SK-N-SH treated with all-trans-retinoic acid at 6 μM for 48 hours (cell line): ENCODE measurements at regions not wholly inside any gene's neighbourhood (a gene's known extent, or its start where the extent isn't known, plus 50 kb on each side); places are given as distances from the start of the nearest gene placed in this dataset.

Experiments
- ARNTL ChIP-seq: fragments of 450-650 bp; formaldehyde crosslinking; IDR thresholded peaks from 2 replicates; pipeline ENCODE4 v1.5.0; 2020; ENCODE audit warnings: low read depth, mild to moderate bottlenecking, moderate library complexity, borderline replicate concordance
- BACH2 ChIP-seq: fragments of 250-450 bp; sonication (Bioruptor Pico); IDR thresholded peaks from 2 replicates; pipeline ENCODE4 v1.9.0; 2021; ENCODE audit warnings: mild to moderate bottlenecking, borderline replicate concordance
- RARB ChIP-seq: fragments of 250-450 bp; sonication (Bioruptor Pico); IDR thresholded peaks from 2 replicates; pipeline ENCODE4 v1.8.0; 2021; ENCODE audit warnings: mild to moderate bottlenecking, moderate library complexity
- TSHZ2 ChIP-seq: fragments of 250-450 bp; sonication (Bioruptor Pico); IDR thresholded peaks from 2 replicates; pipeline ENCODE4 v1.5.0; 2020; ENCODE audit warnings: mild to moderate bottlenecking, moderate library complexity
- ZFP3 ChIP-seq: fragments of 250-450 bp; sonication (Bioruptor Pico); IDR thresholded peaks from 2 replicates; pipeline ENCODE4 v1.5.0; 2020; ENCODE audit warnings: mild to moderate bottlenecking, moderate library complexity
- ZFP30 ChIP-seq: fragments of 450-650 bp; formaldehyde crosslinking; IDR thresholded peaks from 2 replicates; pipeline ENCODE4 v1.5.0; 2022; ENCODE audit warnings: mild to moderate bottlenecking, moderate library complexity

GRCh38 chr1:79325705-79326104, 319.2 kb upstream of the ADGRL4 start:
- TF ChIP-seq ARNTL (CRISPR knock-in tag) (no peak), BACH2 (CRISPR knock-in tag) (no peak), RARB (CRISPR knock-in tag) (no peak), ZFP3 (CRISPR knock-in tag) (no peak), ZFP30 (no peak), TSHZ2 (no peak)
